HepG2 (cell line): ENCODE measurements at regions not wholly inside any gene's neighbourhood (a gene's known extent, or its start where the extent isn't known, plus 50 kb on each side); places are given as distances from the start of the nearest gene placed in this dataset.

ENCODE experiments used
- ATAC-seq: fragments of 200-7000 bp; cut with Tn5 transposase; 3 replicates; pipeline ENCODE4 v1.9.1; 2020; ENCODE audit warnings: mild to moderate bottlenecking, moderate library complexity
- BruUV-seq: library from RNA; stranded (reverse); fragments of 400-500 nt; replicated peaks from 2 replicates; lab custom pipeline; 2021; lab: Mats Ljungman, UMichigan
- CTCF ChIA-PET: fragments of 300-600 bp; formaldehyde crosslinking; extraction: SDS; loops from one replicate; lab custom pipeline; 2021; ENCODE audit warnings: low total read pairs, inconsistent platforms, low intra/inter-chr PET ratio; lab: Yijun Ruan, JAX
- POLR2A ChIA-PET: fragments of 350-600 bp; sonication (Branson Sonifier 250); formaldehyde crosslinking; loops from one replicate; lab custom pipeline; 2020; ENCODE audit warnings: antibody characterized with exemption, inconsistent platforms; lab: Yijun Ruan, JAX
- DNase-seq: peaks from one replicate; pipeline ENCODE4 v3.0.0-alpha.2; 2015; ENCODE audit warnings: low spot score
- FAIRE-seq: peaks from 3 replicates; lab custom pipeline; 2011; peaks lifted over from hg19 to GRCh38; lab: Jason Lieb, UNC
- H2AFZ ChIP-seq: one replicate; pipeline ENCODE4 v1.6.1; 2011; ENCODE audit warnings: low read length, inconsistent platforms
- H3K27ac ChIP-seq: fragments of 300-600 bp; 3 replicates; pipeline ENCODE4 v1.8.0; 2011; ENCODE audit warnings: mixed run types, mild to moderate bottlenecking, mixed read lengths, low read length, inconsistent platforms; ENCODE audit not compliant: insufficient read depth; ENCODE audit errors: extremely low read length
- H3K27me3 ChIP-seq, 2 experiments: fragments of 200-600 bp in 1 of 2; 2 replicates in 1 of 2; 3 replicates in 1 of 2; pipeline versions ENCODE4 v1.6.0 to v1.8.0; 2011; ENCODE audit warnings: low read length in 2 of 2, mild to moderate bottlenecking in 2 of 2, moderate library complexity in 2 of 2, inconsistent platforms in 1 of 2; ENCODE audit not compliant: insufficient read depth in 2 of 2, control insufficient read depth in 1 of 2
- H3K36me3 ChIP-seq, 2 experiments: fragments of 200-600 bp in 1 of 2; replicated peaks in 1 of 2; 2 replicates in 1 of 2; 3 replicates in 1 of 2; pipeline versions ENCODE4 v1.5.1 to v1.8.0; 2011; ENCODE audit warnings: low read length in 2 of 2, inconsistent platforms in 1 of 2; ENCODE audit not compliant: insufficient read depth in 2 of 2, control insufficient read depth in 1 of 2
- H3K4me1 ChIP-seq: 2 replicates; pipeline ENCODE4 v1.5.1; 2012; ENCODE audit warnings: low read length, inconsistent platforms; ENCODE audit not compliant: insufficient read depth
- H3K4me2 ChIP-seq: 2 replicates; pipeline ENCODE4 v1.6.0; 2011; ENCODE audit warnings: low read depth, low read length, inconsistent platforms
- H3K4me3 ChIP-seq, 3 experiments: fragments of 200-600 bp in 1 of 3; sonication (generic), shearing (Covaris generic) in 1 of 3; replicated peaks in 1 of 3; 2 replicates each; pipeline ENCODE4 v1.5.1; 2011 to 2016; ENCODE audit warnings: low read length in 3 of 3, inconsistent platforms in 2 of 3, low read depth in 2 of 3, mild to moderate bottlenecking in 2 of 3, control low read depth in 1 of 3, mixed read lengths in 1 of 3; ENCODE audit not compliant: insufficient read depth in 1 of 3
- H3K79me2 ChIP-seq: one replicate; pipeline ENCODE4 v1.6.1; 2011; ENCODE audit warnings: low read length, inconsistent platforms; ENCODE audit not compliant: insufficient read depth
- H3K9ac ChIP-seq: 2 replicates; pipeline ENCODE4 v1.6.0; 2011; ENCODE audit warnings: mild to moderate bottlenecking, low read depth, low read length, inconsistent platforms; ENCODE audit not compliant: insufficient read depth
- H3K9me3 ChIP-seq: 2 replicates; pipeline ENCODE4 v1.5.1; 2012; ENCODE audit warnings: mild to moderate bottlenecking, low read length
- H4K20me1 ChIP-seq: 2 replicates; pipeline ENCODE4 v1.6.0; 2011; ENCODE audit warnings: inconsistent platforms, mild to moderate bottlenecking, low read length, moderate library complexity; ENCODE audit not compliant: insufficient read depth
- ELF4 ChIP-seq: sonication (generic); formaldehyde crosslinking; IDR thresholded peaks from 2 replicates; pipeline ENCODE4 v1.5.0; 2020; ENCODE audit warnings: missing genetic modification reagents, mild to moderate bottlenecking, moderate library complexity, borderline replicate concordance
- HDAC1 ChIP-seq: sonication (generic); formaldehyde crosslinking; IDR thresholded peaks from 2 replicates; pipeline ENCODE4 v1.5.1; 2020; ENCODE audit warnings: mild to moderate bottlenecking, missing genetic modification reagents
- KLF13 ChIP-seq: sonication (generic); formaldehyde crosslinking; IDR thresholded peaks from 2 replicates; pipeline ENCODE4 v1.4.0; 2020; ENCODE audit warnings: mild to moderate bottlenecking, missing genetic modification reagents
- MAFF ChIP-seq: IDR thresholded peaks from 2 replicates; pipeline ENCODE4 v1.6.1; 2011; ENCODE audit warnings: low read depth, low read length, improper control_type of control experiment
- MAFK ChIP-seq, 2 experiments: IDR thresholded peaks in 1 of 2; conservative IDR thresholded peaks in 1 of 2; 2 replicates each; pipeline ENCODE4 v1.6.1; 2011; ENCODE audit warnings: improper control_type of control experiment in 2 of 2, low read length in 2 of 2
- MTA3 ChIP-seq: sonication (generic); formaldehyde crosslinking; IDR thresholded peaks from 2 replicates; pipeline ENCODE4 v1.4.0; 2020; ENCODE audit warnings: missing genetic modification reagents
- SKI ChIP-seq: fragments of 450-650 bp; IDR thresholded peaks from one replicate; pipeline ENCODE4 v1.6.1; 2018; ENCODE audit warnings: mild to moderate bottlenecking; ENCODE audit not compliant: partially characterized antibody
- WGBS: methylation state at CpG from one replicate; pipeline ENCODE4 v1.1.6; 2017; ENCODE audit warnings: low lambda C conversion rate; 5-methylcytosine and 5-hydroxymethylcytosine counted together
- in situ Hi-C: cut with HindIII; loops from 2 replicates; pipeline ENCODE4 v1.10.0; 2017; ENCODE audit warnings: low pct_unique_long_range_greater_than_20kb; ENCODE audit not compliant: extremely low pct_ligation_motif_present
- intact Hi-C: fragments of 100-400 bp; cut with micrococcal nuclease; formaldehyde crosslinking; loops from one replicate; pipeline ENCODE4 v1.10.0; 2022; ENCODE audit not compliant: unreplicated experiment
- TF ChIP-seq, protein P1 (sequence below): sonication (generic); formaldehyde crosslinking; IDR thresholded peaks from 2 replicates; pipeline ENCODE4 v1.9.0; 2021; ENCODE audit warnings: missing genetic modification reagents, mild to moderate bottlenecking, borderline replicate concordance
- TF ChIP-seq, protein P2 (sequence below): sonication (generic); formaldehyde crosslinking; conservative IDR thresholded peaks from 2 replicates; pipeline ENCODE4 v1.8.0; 2022; ENCODE audit warnings: missing genetic modification reagents

DNA sequence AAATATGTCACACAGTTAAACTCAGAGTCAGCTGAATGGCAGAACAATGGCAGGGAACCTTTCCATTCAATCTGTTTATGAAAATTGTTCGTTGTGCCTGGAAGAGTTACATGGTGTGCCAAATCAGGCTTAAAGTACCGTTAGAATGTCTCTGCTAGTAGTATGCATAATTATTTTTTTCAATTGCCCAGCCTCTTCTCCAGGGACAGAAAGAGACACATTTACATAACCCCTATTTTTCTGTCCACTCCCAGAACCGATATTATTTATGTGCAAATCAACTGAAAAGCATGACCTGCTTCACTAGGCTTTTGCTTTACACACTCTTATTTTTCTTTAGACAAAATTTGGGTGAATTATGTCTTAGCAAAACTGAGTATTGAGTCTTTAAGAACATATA, 459.1 kb downstream of the EFNA5 start (continued):
- TF ChIP-seq, protein P1, sequence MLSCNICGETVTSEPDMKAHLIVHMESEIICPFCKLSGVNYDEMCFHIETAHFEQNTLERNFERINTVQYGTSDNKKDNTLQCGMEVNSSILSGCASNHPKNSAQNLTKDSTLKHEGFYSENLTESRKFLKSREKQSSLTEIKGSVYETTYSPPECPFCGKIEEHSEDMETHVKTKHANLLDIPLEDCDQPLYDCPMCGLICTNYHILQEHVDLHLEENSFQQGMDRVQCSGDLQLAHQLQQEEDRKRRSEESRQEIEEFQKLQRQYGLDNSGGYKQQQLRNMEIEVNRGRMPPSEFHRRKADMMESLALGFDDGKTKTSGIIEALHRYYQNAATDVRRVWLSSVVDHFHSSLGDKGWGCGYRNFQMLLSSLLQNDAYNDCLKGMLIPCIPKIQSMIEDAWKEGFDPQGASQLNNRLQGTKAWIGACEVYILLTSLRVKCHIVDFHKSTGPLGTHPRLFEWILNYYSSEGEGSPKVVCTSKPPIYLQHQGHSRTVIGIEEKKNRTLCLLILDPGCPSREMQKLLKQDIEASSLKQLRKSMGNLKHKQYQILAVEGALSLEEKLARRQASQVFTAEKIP: no peak
- TF ChIP-seq SKI: no peak
- no peak for TF ChIP-seq ELF4
- TF ChIP-seq HDAC1 (CRISPR knock-in tag): no peak
- no peak for TF ChIP-seq KLF13 (CRISPR knock-in tag)

DNA sequence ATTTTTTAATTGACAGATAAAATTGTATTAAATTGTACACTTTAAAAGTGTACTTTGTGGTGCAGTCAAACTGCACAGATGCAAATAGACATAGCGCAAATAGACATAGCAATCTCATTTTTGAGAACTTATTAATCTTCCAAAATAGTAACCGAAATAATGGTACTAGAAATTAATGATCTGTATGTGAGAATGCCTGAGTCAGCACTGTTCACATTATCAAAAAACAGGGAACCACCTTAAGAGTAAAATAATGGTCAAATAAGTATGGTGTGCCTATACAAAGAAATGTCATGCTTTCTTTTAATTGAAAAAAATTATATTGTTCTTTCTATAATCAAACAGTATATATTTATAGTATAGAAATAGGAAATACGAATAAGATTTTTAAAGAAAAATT, 461.9 kb downstream of the EFNA5 start:
- POLR2A ChIA-PET: no interaction called here
- no peak overlapping the region for H3K27ac ChIP-seq
- CTCF ChIA-PET: no interaction called here
- FAIRE-seq: no peak
- H3K4me3 ChIP-seq: no peak overlapping the region
- WGBS: 0% methylated on average over 3 of the region's 3 CpGs
- no peaks in the 10 kb centered on the region for H3K36me3 ChIP-seq
- H4K20me1 ChIP-seq: no peaks in the 10 kb centered on the region
- no peaks in the 10 kb centered on the region for H3K4me1 ChIP-seq
- intact Hi-C loops (no loop called here), in situ Hi-C loops (no loop called here)
- no peak for DNase-seq
- no peaks in the 10 kb centered on the region for H3K79me2 ChIP-seq
- H3K9me3 ChIP-seq: no peaks in the 10 kb centered on the region
- H2AFZ ChIP-seq: no peak overlapping the region
- TF ChIP-seq, protein P2, sequence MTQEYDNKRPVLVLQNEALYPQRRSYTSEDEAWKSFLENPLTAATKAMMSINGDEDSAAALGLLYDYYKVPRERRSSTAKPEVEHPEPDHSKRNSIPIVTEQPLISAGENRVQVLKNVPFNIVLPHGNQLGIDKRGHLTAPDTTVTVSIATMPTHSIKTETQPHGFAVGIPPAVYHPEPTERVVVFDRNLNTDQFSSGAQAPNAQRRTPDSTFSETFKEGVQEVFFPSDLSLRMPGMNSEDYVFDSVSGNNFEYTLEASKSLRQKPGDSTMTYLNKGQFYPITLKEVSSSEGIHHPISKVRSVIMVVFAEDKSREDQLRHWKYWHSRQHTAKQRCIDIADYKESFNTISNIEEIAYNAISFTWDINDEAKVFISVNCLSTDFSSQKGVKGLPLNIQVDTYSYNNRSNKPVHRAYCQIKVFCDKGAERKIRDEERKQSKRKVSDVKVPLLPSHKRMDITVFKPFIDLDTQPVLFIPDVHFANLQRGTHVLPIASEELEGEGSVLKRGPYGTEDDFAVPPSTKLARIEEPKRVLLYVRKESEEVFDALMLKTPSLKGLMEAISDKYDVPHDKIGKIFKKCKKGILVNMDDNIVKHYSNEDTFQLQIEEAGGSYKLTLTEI: no peak
- peak; percentile 74 for TF ChIP-seq MAFF
- TF ChIP-seq MTA3 (CRISPR knock-in tag): no peak
- peak; percentile 64 to 86 for TF ChIP-seq MAFK (conservative IDR thresholded peaks at IDR 0.05 in 1 of 2, IDR thresholded peaks at IDR 0.05 in 1 of 2; ENCODE audit: low read length in 2 of 2)
- H3K4me2 ChIP-seq: no peak overlapping the region
- ATAC-seq: no peak
- H3K27me3 ChIP-seq: no peaks in the 10 kb centered on the region
- no TSS peak for BruUV-seq
- no peak overlapping the region for H3K9ac ChIP-seq
